ENCODE measurements at regions not wholly inside any gene's neighbourhood (a gene's known extent, or its start where the extent isn't known, plus 50 kb on each side); places are given as distances from the start of the nearest gene placed in this dataset.

DNA sequence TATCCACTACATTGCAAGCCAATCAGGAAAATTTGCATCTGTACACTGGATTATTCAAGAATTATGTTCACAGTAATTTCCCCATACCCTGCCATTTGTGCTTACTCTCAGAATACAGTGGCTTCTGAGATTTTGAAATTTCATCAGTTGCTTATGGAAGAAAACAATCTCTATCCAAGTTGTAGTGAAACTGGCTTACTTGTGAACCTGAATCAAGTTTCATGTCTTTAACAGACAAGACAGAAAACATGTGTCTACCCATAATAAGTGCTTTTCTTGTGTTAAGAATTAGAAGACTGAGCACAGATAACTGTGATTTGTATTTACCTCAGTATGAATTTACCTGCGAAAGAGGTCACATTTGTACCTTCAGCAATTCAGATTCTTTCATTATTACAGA, 672.7 kb upstream of the ADGRL2 start:
- Histone ChIP-seq H4K20me1 (replicated peaks in 1 of 2; ENCODE audit: control insufficient read depth in 1 of 2, insufficient read depth in 2 of 2, low read length in 2 of 2) (no peaks in the 10 kb centered on the region), H3K18ac (ENCODE audit: extremely low read depth, low read length) (no peak overlapping the region), H3K9ac (replicated peaks in 1 of 4; ENCODE audit: extremely low read depth in 1 of 4, low read depth in 3 of 4, low read length in 3 of 4) (no peak overlapping the region), H3K79me1 (ENCODE audit: low read depth, low read length) (no peaks in the 10 kb centered on the region), H3K4me2 (ENCODE audit: insufficient read depth in 1 of 2, low read depth in 2 of 2, low read length in 2 of 2) (no peak overlapping the region), H3K23ac (ENCODE audit: insufficient read length) (no peak overlapping the region), H3K36me3 (ENCODE audit: control insufficient read depth in 2 of 4, insufficient read depth in 4 of 4, low read length in 3 of 4) (no peaks in the 10 kb centered on the region), H2BK120ac (replicated peaks; ENCODE audit: low read depth, low read length) (no peak overlapping the region), H3K27me3 (replicated peaks in 1 of 4; ENCODE audit: control insufficient read depth in 3 of 4, extremely low read depth in 1 of 4, insufficient read depth in 3 of 4, low read length in 3 of 4) (no peaks in the 10 kb centered on the region), H4K8ac (ENCODE audit: extremely low read depth, insufficient read depth, low read length) (no peak overlapping the region), H3K23me2 (ENCODE audit: low read depth, low read length) (no peaks in the 10 kb centered on the region), H2BK15ac (ENCODE audit: low read length) (no peak overlapping the region), H2BK12ac (ENCODE audit: low read depth, low read length) (no peak overlapping the region), H2AFZ (ENCODE audit: low read length) (no peak overlapping the region; the same call in 1 of the 2 replicates), H2BK5ac (ENCODE audit: low read depth, low read length) (no peak overlapping the region), H3K56ac (replicated peaks; ENCODE audit: insufficient read length, low read depth, low read length) (no peak overlapping the region), H3K4me3 (ENCODE audit: extremely low read depth in 1 of 4, insufficient read depth in 2 of 4, low read depth in 3 of 4, low read length in 4 of 4) (no peak overlapping the region), H3K4me1 (replicated peaks in 1 of 4; ENCODE audit: control insufficient read depth in 3 of 4, insufficient read depth in 4 of 4, low read length in 3 of 4) (no peaks in the 10 kb centered on the region), H3K9me3 (ENCODE audit: insufficient read depth in 2 of 2, low read depth in 1 of 2, low read length in 1 of 2) (no peaks in the 10 kb centered on the region), H3K79me2 (ENCODE audit: control insufficient read depth in 1 of 2, insufficient read depth in 2 of 2, low read length in 2 of 2) (no peaks in the 10 kb centered on the region), H2BK20ac (ENCODE audit: low read length) (no peak overlapping the region), H3K14ac (ENCODE audit: insufficient read length) (no peak overlapping the region), H2AK5ac (ENCODE audit: low read depth, low read length) (no peak overlapping the region), H3K27ac (ENCODE audit: low read depth, low read length) (no peak overlapping the region), H4K5ac (ENCODE audit: insufficient read length, low read depth, low read length) (no peak overlapping the region), H3K4ac (replicated peaks; ENCODE audit: insufficient read length, low read depth, low read length) (no peak overlapping the region), H4K91ac (replicated peaks; ENCODE audit: insufficient read length, low read length) (no peak overlapping the region)
- TF ChIP-seq NANOG (IDR thresholded peaks at IDR 0.05; ENCODE audit: insufficient read depth, low read depth, low read length, poor library complexity, severe bottlenecking) (no peak), SIRT6 (IDR thresholded peaks at IDR 0.05; ENCODE audit: low read length) (no peak), JUND (IDR thresholded peaks at IDR 0.05; ENCODE audit: low read length) (no peak), SP1 (IDR thresholded peaks at IDR 0.05; ENCODE audit: low read depth, low read length) (no peak), TAF1 (IDR thresholded peaks at IDR 0.05; ENCODE audit: low read depth, low read length) (no peak), POLR2AphosphoS5 (IDR thresholded peaks at IDR 0.05; ENCODE audit: low read depth, low read length) (no peak), SP4 (IDR thresholded peaks at IDR 0.05; ENCODE audit: low read length) (no peak), PHF8 (conservative IDR thresholded peaks at IDR 0.05; ENCODE audit: low read depth, low read length) (no peak)
- TF ChIP-seq, protein P1, sequence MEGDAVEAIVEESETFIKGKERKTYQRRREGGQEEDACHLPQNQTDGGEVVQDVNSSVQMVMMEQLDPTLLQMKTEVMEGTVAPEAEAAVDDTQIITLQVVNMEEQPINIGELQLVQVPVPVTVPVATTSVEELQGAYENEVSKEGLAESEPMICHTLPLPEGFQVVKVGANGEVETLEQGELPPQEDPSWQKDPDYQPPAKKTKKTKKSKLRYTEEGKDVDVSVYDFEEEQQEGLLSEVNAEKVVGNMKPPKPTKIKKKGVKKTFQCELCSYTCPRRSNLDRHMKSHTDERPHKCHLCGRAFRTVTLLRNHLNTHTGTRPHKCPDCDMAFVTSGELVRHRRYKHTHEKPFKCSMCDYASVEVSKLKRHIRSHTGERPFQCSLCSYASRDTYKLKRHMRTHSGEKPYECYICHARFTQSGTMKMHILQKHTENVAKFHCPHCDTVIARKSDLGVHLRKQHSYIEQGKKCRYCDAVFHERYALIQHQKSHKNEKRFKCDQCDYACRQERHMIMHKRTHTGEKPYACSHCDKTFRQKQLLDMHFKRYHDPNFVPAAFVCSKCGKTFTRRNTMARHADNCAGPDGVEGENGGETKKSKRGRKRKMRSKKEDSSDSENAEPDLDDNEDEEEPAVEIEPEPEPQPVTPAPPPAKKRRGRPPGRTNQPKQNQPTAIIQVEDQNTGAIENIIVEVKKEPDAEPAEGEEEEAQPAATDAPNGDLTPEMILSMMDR (IDR thresholded peaks at IDR 0.05; ENCODE audit: control extremely low read depth in 1 of 3, insufficient read depth in 1 of 3, low read depth in 1 of 3, low read length in 3 of 3) = no peak
- WGBS, 2 experiments (ENCODE audit: extremely low coverage in 1 of 2, insufficient coverage in 1 of 2, insufficient read length in 1 of 2, insufficient replicate concordance in 2 of 2, low coverage in 1 of 2, low lambda C conversion rate in 2 of 2, missing lambda C conversion rate in 1 of 2) = 81% methylated on average over 1 of the region's 1 CpG; no CpG with 5 or more reads in 1 of the 2 experiments
- FAIRE-seq (no peak), DNase-seq (ENCODE audit: low read depth in 1 of 2, low spot score in 2 of 2) (no peak)
- CTCF ChIA-PET (ENCODE audit: partially characterized antibody) = no interaction called here
- POLR2A ChIA-PET (ENCODE audit: partially characterized antibody) = no interaction called here

All from H1 (cell line).